HG03196 (cell line): ENCODE measurements at regions not wholly inside any gene's neighbourhood (a gene's known extent, or its start where the extent isn't known, plus 50 kb on each side); places are given as distances from the start of the nearest gene placed in this dataset.

Experiments used
- ATAC-seq: cut with Tn5 transposase; IDR thresholded peaks from one replicate; pipeline ENCODE4 v1.9.1; 2021; ENCODE audit not compliant: unreplicated experiment

GRCh38 chr16:64136743-64137142 lies 985.1 kb downstream of the CDH11 start:
- no peak for ATAC-seq

GRCh38 chr16:64136314-64136713 lies 985.5 kb downstream of the CDH11 start:
- no peak for ATAC-seq

GRCh38 chr16:64133366-64133765 lies 988.5 kb downstream of the CDH11 start:
- no peak for ATAC-seq

GRCh38 chr16:64132759-64133361 lies 989.0 kb downstream of the CDH11 start:
- no peak for ATAC-seq

- no peak for ATAC-seq
Measured at GRCh38 chr16:64132190-64132589, 989.7 kb downstream of the CDH11 start.

GRCh38 chr16:64131423-64131822 lies 990.4 kb downstream of the CDH11 start:
- no peak for ATAC-seq

- ATAC-seq: no peak
Measured at GRCh38 chr16:64130140-64130539, 991.7 kb downstream of the CDH11 start.

GRCh38 chr16:64122177-64122576 lies 999.7 kb downstream of the CDH11 start:
- no peak for ATAC-seq

GRCh38 chr16:64121473-64121872 lies 1000.4 kb downstream of the CDH11 start:
- ATAC-seq: no peak

GRCh38 chr16:64116151-64116550 lies 1005.7 kb downstream of the CDH11 start:
- ATAC-seq: no peak

GRCh38 chr16:64109241-64109640 lies 1012.6 kb downstream of the CDH11 start:
- no peak for ATAC-seq

GRCh38 chr16:64102654-64103053 lies 1019.2 kb downstream of the CDH11 start:
- ATAC-seq: no peak

- no peak for ATAC-seq
Measured at GRCh38 chr16:64098451-64098850, 1023.4 kb downstream of the CDH11 start.

- ATAC-seq: no peak
Measured at GRCh38 chr16:64096689-64097088, 1025.2 kb downstream of the CDH11 start.

- ATAC-seq: no peak
Measured at GRCh38 chr16:64094992-64095634, 1026.8 kb downstream of the CDH11 start.

- ATAC-seq: no peak
Measured at GRCh38 chr16:64094181-64094965, 1027.5 kb downstream of the CDH11 start.

- no peak for ATAC-seq
Measured at GRCh38 chr16:64092271-64092670, 1029.6 kb downstream of the CDH11 start.

- ATAC-seq: no peak
Measured at GRCh38 chr16:64090327-64090726, 1031.5 kb downstream of the CDH11 start.

GRCh38 chr16:64089697-64090096 lies 1032.2 kb downstream of the CDH11 start:
- no peak for ATAC-seq

- ATAC-seq: no peak
Measured at GRCh38 chr16:64088838-64089237, 1033.0 kb downstream of the CDH11 start.

- no peak for ATAC-seq
Measured at GRCh38 chr16:64085296-64085695, 1036.6 kb downstream of the CDH11 start.

- ATAC-seq: no peak
Measured at GRCh38 chr16:64084706-64085105, 1037.2 kb downstream of the CDH11 start.
